ENCODE measurements at regions not wholly inside any gene's neighbourhood (a gene's known extent, or its start where the extent isn't known, plus 50 kb on each side); places are given as distances from the start of the nearest gene placed in this dataset.

DNA sequence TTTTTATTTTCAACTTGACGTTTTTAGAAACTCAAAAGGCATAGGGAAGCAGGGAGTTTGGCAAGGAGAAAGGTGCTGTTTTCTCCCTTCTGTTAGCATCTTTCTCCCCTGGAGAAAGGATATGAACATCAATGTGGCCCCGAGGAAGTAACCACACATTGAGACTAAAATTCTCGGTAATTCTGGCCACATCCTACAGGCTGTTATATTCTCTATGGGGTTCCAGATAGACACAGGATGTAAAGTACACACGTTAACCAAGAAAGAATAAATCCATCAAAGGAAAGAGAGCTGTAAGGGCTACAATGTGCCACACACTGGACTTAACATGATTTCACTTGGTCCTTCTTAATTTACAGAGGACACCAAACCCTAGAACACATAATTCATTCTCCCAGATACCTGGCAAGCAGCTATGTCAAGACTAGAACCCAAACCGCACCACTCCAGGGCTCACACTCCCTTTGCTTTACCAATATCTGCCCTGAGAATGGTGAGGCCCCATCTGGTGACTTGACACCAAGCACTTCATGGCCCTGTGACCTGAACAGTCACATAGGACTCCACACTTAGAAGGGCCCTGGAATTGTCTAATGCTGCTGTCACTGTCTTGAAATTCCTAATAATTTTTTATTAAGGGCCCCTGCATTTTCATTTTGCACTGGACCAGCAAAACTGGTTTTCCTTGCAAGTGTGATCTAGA lies 73.9 kb downstream of the PRLHR start:
- no peak for DNase-seq (ENCODE audit: low read depth)
- TF ChIP-seq, protein P1, sequence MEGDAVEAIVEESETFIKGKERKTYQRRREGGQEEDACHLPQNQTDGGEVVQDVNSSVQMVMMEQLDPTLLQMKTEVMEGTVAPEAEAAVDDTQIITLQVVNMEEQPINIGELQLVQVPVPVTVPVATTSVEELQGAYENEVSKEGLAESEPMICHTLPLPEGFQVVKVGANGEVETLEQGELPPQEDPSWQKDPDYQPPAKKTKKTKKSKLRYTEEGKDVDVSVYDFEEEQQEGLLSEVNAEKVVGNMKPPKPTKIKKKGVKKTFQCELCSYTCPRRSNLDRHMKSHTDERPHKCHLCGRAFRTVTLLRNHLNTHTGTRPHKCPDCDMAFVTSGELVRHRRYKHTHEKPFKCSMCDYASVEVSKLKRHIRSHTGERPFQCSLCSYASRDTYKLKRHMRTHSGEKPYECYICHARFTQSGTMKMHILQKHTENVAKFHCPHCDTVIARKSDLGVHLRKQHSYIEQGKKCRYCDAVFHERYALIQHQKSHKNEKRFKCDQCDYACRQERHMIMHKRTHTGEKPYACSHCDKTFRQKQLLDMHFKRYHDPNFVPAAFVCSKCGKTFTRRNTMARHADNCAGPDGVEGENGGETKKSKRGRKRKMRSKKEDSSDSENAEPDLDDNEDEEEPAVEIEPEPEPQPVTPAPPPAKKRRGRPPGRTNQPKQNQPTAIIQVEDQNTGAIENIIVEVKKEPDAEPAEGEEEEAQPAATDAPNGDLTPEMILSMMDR (conservative IDR thresholded peaks at IDR 0.05; ENCODE audit: low read depth, low read length), result no peak
- H3K4me3 ChIP-seq (ENCODE audit: low read depth, low read length), result no peak overlapping the region

DNA sequence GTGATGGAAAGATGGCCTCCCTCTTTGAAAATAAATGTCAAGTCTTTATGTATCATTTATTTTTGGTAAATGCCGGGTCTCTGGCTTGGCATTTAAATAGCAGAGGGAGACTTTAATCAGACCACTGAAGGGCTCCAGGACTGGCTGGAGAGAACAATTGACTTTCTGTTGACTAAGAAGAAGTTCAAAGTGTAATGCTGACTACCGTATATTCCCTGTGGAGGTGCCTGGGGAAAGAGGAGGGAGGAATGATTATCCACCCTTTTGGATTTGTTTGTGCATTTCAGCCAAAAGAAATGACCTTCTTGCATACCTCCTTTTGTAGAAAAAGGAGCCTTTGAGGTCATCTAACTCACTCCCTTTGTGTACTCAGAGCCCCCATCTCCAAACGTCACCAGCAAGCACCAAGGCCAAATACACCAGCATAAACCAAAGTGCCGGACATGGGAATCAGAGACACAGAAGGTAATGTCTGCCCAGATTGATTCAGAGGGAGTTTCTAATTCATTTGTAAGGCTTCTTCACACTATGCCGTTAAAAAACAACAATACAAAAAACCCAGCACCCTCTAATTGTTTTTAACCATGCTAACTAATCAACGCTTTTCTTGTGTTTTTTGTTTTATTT lies 75.2 kb downstream of the PRLHR start:
- DNase-seq (ENCODE audit: low read depth), result no peak
- TF ChIP-seq, protein P1 (conservative IDR thresholded peaks at IDR 0.05; ENCODE audit: low read depth, low read length), result no peak
- no peak overlapping the region for H3K4me3 ChIP-seq (ENCODE audit: low read depth, low read length)

DNA sequence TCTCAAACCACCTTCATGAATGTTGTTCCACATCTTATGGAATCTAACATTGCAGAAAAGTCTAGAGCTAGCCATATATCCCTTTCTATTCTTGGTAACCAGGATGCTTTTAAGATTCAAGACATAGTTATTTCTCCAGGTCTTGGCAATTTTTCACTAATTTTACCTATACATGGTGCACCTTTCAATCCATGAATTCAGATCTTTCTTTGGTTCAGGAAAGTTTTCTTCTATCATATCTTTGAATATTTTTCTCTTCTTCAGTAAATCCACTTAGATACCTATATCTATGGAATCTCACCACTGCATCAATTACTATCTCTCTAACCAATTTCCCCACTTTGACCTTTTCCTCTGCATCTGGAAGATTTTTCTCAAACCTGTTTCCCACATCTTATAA lies 77.4 kb downstream of the PRLHR start:
- H3K4me3 ChIP-seq (ENCODE audit: low read depth, low read length), result no peak overlapping the region
- TF ChIP-seq, protein P1 (conservative IDR thresholded peaks at IDR 0.05; ENCODE audit: low read depth, low read length), result no peak
- DNase-seq (ENCODE audit: low read depth), result no peak

DNA sequence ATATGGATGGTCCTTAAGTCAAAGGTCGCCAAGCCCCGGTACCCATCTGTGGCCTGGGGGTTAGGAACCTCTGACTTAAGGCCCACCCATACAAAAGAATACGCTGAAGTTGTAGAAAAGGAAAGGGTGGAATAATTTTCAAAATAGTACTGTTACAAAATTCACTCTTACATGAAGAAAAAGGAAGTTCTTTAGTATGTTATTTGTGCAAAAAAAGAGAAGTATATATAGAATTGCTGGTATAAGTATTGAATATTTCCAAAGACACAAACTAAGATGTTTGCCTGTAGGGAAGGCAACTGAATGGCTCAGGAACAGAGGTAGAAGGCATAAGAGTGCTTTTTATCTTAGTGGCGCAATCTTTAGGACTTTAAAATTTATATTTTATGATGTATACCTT lies 78.7 kb downstream of the PRLHR start:
- TF ChIP-seq, protein P1 (conservative IDR thresholded peaks at IDR 0.05; ENCODE audit: low read depth, low read length), result no peak
- DNase-seq (ENCODE audit: low read depth), result no peak
- H3K4me3 ChIP-seq (ENCODE audit: low read depth, low read length), result no peak overlapping the region

DNA sequence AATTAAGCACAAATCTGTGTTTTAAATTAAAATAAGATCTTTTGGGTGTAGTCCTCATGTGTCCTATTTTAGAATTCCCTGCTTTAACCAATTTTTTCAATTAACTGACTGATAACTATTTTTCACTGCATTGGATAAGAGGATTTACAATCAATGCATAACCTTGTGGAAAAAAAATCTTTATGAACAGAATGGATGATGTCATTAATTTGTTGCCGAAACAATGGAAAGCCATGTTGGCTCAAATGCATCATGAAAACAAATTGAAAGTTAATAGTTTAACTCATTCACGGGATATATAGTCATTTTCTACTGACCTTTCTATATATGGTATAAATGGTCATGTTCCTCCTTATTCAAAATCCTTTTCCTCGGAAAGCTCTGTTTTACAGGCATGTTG lies 82.3 kb downstream of the PRLHR start:
- TF ChIP-seq, protein P1 (conservative IDR thresholded peaks at IDR 0.05; ENCODE audit: low read depth, low read length), result no peak
- no peak for DNase-seq (ENCODE audit: low read depth)
- no peak overlapping the region for H3K4me3 ChIP-seq (ENCODE audit: low read depth, low read length)

DNA sequence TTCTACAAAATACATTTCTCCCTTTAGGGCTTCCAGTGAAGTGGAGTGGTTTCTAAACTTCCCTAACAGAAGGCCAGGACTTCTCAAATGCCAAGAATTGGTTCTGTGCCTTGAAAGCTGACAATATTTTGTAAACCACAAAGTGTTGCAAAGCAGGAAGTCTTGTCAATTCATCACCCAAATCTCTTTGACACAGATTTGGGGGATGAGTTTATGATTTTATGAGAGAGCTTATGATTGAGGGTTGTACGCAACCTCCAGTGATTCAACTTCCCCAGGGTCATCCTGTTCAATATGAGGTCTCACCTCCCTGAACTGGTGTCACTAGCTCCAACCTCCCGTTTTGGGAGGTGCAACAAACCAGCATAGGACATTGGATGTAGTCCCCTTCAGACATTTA lies 83.7 kb downstream of the PRLHR start:
- no peak overlapping the region for H3K4me3 ChIP-seq (ENCODE audit: low read depth, low read length)
- DNase-seq (ENCODE audit: low read depth), result no peak
- TF ChIP-seq, protein P1 (conservative IDR thresholded peaks at IDR 0.05; ENCODE audit: low read depth, low read length), result no peak

DNA sequence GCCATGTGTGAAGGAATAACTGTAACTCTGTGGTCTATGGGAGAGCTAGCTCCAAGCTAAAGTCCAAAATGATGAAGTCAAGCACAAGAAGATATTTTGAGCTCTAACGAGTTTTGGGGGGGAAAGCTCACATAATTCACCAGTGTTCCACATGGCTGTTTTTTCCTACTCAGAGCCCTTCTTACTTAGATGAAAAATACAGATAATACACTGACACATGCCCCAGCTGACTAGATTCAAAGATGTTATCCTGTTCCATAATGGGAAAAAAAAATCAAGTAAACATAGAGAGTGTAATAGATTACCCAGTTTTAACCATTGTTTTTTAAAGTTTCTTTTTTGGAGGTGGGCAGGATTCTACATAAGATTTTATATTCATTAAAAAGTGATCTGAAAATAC lies 86.6 kb downstream of the PRLHR start:
- DNase-seq (ENCODE audit: low read depth), result no peak
- H3K4me3 ChIP-seq (ENCODE audit: low read depth, low read length), result no peak overlapping the region
- TF ChIP-seq, protein P1 (conservative IDR thresholded peaks at IDR 0.05; ENCODE audit: low read depth, low read length), result no peak

Data from choroid plexus epithelial cell (primary cell).